EL (cell line): ENCODE measurements at regions not wholly inside any gene's neighbourhood (a gene's known extent, or its start where the extent isn't known, plus 50 kb on each side); places are given as distances from the start of the nearest gene placed in this dataset.

ENCODE experiments used
- DNase-seq: peaks from one replicate; pipeline ENCODE4 v3.0.0-alpha.2; 2016

GRCh38 chr7:118713039-118713438 lies 488.5 kb downstream of the ANKRD7 start:
- no peak for DNase-seq

- no peak for DNase-seq
These were observed 496.1 kb downstream of the ANKRD7 start for GRCh38 chr7:118720632-118721031.

GRCh38 chr7:118731854-118732253 lies 507.4 kb downstream of the ANKRD7 start:
- no peak for DNase-seq

DNA sequence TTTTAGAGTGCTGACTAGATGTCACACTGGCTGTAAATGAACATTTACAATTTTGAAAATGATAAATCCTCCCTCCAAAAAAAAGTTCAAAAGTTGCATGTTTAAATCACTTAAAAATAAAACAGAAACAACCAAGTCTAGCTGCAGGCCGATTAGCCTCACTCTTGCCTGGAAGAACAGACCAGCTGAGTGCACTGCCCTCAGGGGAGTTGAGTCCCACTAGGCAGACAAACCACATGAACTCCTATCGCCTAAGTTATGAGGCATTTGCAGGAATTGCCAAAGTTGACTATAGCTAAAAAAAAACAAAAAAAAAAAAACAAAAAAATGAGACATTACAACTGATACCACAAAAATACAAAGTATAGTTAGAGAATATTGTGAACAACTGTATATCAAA lies 510.0 kb downstream of the ANKRD7 start:
- no peak for DNase-seq

GRCh38 chr7:118735441-118735840 lies 510.9 kb downstream of the ANKRD7 start:
- no peak for DNase-seq

DNA sequence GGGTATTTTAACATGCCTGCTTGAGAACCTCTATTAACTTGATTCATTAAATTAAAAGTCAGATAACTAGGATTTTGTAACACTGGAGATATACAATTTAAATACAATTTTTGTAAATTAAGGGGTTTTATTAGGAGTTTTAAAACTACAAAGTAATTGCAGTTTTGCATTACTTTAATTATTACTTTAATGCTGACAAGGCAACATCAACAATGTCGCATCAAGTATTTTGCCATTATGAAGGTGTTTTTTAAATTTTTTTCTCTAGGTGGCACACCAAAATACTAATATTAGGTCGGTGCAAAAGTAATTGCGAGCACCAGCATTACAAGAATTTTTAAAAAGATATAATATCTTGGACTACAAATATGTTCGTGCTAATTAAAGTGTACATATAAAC lies 513.4 kb downstream of the ANKRD7 start:
- DNase-seq: no peak

GRCh38 chr7:118745927-118746326 lies 521.4 kb downstream of the ANKRD7 start:
- no peak for DNase-seq

- no peak for DNase-seq
These were observed 523.0 kb downstream of the ANKRD7 start for GRCh38 chr7:118747473-118747872.

- DNase-seq: no peak
These were observed 529.0 kb downstream of the ANKRD7 start for GRCh38 chr7:118753479-118753878.

DNA sequence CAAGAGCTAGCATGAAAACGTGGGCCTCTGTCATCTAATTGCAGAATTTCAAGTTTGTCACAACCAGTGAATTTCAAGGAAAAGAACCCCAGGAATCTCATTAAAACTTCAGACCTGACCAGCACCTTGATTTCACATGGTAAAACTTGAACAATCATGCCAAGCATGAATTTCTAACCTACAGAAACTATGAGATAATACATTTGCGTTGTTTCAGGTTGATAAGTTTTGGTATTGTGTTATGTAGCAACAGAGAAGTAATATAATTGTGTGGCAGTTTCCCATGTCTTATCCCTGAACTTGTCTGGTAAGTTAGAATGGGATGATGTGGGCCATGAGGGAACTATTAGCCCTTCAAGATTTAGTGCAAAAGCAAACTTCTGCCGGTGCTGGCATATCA lies 530.1 kb downstream of the ANKRD7 start:
- no peak for DNase-seq

DNA sequence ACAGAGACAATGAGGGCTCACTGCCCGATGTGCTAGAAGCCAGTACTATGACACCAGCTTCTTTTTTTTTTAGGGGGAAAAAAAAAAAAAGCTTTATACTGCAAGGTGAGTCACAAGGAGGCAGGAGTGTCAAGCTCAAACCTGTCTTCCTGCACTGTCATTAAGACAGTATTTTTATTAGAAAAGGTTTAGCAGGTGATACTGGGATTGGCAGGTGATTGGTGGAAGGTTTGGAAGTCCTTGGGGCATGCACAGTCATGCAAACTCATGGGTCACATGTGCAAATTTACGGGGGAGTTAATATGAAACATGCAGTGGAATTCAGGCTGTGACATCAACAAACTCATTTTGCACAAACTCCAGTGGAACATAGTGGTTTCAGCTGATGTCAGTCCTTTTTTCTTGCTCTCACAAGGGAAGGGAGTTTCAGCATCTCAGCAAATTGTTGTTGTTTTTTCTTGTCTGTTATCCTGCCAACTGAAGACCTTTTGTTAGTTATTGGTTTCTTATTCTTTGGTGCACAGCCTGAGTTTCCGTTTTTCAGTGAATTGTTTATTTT lies 530.6 kb downstream of the ANKRD7 start:
- DNase-seq: no peak

DNA sequence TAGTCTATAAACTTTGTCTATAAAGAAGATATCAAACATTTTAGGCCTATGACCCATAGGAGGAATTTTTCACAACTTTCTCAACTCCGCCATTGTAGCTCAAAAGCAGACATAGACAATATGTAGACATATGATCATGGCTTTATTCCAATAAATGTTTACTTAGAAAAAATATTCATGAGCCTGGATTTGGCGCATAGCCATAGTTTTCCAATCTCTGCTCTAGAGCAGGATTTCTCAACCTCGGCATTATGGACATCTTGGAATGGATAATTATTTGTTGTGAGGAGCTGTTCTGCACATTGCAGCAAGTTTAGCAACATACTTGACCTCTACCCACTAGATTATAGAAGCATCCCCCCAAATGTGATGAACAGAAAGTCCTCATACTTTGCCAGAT lies 532.6 kb downstream of the ANKRD7 start:
- no peak for DNase-seq

- DNase-seq: no peak
These were observed 534.1 kb downstream of the ANKRD7 start for GRCh38 chr7:118758582-118758981.

- no peak for DNase-seq
These were observed 535.4 kb downstream of the ANKRD7 start for GRCh38 chr7:118759921-118760320.

- DNase-seq: no peak
These were observed 537.9 kb downstream of the ANKRD7 start for GRCh38 chr7:118762451-118762850.

- no peak for DNase-seq
These were observed 539.7 kb downstream of the ANKRD7 start for GRCh38 chr7:118764221-118764620.

DNA sequence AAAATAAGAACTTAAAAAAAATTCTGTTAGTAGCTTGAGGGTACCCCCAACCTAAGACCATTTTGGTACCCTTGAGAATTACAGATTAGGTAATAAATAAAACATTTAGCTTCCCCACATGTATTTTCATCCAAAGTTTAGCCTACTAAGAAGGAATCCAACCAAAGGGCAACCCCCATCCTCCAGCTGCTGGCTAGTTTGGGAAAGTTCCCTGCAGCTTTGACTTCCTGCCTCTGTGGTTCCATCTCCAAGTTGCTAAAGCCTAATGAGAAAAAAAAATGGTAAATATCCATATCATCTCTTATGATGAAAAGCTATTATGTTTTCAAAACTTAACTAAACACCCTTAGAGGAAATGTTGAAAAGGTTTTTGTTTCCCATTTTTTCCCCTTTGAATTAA lies 547.2 kb downstream of the ANKRD7 start:
- no peak for DNase-seq

- DNase-seq: no peak
These were observed 552.8 kb downstream of the ANKRD7 start for GRCh38 chr7:118777308-118777707.

DNA sequence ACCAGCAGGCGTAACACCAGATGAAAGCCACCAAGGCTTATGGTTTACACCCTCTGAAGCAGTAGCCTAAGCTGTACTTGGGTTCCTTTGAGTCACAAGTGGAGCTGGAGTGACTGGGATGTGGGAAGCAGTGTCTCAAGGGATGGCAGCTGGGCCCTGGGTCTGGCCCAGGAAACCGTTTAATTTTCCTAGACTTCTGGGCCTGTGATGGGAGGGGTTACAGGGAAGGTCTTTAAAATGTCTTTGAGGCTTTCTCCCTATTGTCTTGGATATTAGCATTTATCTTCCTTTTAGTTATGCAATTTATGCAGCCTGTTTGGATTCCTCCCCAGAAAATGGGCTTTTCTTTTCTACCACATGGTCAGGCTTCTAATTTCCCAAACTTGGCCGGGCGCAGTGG lies 568.2 kb downstream of the ANKRD7 start:
- DNase-seq: no peak

DNA sequence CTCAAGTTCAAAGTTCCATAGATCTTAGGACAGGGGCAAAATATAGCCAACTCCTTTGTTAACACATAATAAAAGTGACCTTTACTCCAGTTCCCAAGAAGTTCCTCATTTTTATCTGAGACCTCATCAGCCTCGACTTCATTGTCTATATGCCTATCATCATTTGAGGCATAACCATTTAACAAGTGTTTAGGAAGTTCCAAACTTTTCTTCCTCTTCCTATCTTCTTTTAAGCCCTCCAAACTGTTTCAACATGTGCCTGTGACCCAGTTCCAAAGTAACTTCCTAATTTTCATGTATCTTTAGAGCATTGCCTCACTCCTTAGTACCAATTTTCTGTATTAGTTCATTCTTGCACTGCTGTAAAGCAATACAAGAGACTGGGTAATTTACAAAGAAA lies 569.1 kb downstream of the ANKRD7 start:
- DNase-seq: no peak

DNA sequence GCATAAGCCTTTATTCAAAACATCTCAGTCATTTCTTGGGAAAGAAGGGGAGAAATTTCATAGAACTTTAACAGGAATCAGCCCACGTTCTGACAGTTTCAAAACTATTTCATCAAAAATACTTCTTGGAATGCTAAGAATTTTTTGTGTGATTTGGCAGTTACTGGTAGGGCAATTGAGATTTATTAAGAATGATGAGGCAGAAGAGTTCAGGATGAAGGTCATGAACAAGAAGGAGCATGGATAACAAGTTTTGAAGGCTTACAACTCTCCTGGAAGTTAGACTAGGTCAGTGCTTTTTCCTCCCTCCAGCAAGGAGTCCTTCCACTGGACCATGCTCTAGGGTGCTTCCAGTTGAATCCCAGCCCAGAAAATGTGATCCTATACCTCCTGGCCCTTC lies 569.9 kb downstream of the ANKRD7 start:
- DNase-seq: no peak

DNA sequence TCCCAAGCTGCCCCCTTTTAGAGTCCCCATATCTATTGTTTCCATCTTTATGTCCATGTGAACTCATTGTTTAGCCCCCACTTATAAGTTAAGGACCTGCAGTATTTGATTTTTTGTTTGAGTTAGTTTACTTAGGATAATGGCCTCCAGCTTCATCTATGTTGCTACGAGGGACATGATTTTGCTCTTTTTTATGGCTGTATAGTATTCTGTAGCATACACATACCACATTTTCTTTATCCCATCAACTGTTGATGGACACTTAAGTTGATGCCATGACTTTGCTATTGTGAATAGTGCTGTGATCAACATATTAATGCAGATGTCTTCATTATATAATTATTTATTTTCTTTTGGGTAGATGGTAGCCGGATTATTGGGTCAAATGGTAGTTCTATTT lies 576.9 kb downstream of the ANKRD7 start:
- no peak for DNase-seq

- DNase-seq: no peak
These were observed 578.2 kb downstream of the ANKRD7 start for GRCh38 chr7:118802726-118803125.

DNA sequence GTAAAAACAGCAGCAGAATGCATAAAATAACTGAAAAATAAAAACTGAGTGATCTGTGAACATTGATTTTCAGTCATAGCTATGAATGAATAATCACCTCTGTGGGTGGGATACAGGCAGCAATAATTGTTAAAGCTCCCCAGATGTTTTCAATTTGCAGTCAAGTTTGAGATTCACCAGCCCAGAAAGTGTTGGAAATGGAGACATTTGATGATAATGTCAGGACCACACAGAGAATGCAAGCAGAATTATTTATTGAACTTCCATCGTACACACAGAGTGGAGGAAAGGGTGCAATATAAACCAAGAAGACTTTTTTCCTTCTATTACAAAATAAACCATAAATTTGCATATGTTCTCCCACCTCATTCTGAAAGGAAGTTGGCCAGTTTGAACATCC lies 601.7 kb downstream of the ANKRD7 start:
- no peak for DNase-seq

GRCh38 chr7:118836933-118837332 lies 612.4 kb downstream of the ANKRD7 start:
- DNase-seq: no peak

DNA sequence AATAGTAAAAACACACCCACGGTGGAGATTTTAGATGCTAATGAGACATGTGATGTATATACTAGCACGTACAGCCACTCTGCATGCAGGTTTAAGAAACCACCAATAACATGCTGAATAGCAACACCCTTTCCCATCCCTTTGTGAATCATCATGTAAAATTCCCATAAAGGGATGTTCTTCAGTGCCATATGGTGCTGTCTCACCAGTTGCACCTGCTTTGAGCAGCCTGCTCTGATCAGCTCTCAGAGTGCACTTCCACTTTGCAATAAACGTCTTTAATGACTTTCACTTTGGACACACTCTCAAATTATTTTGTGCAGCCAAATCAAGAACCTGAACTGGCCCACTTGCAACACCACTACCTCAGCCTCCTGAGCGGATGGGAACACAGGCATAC lies 615.0 kb downstream of the ANKRD7 start:
- no peak for DNase-seq
